Ishikawa (cell line): ENCODE measurements at regions not wholly inside any gene's neighbourhood (a gene's known extent, or its start where the extent isn't known, plus 50 kb on each side); places are given as distances from the start of the nearest gene placed in this dataset.

Source experiments
- CEBPB ChIP-seq: IDR thresholded peaks from 2 replicates; pipeline ENCODE4 v1.6.1; 2012
- CREB1 ChIP-seq: IDR thresholded peaks from 2 replicates; pipeline ENCODE4 v1.6.1; 2012; ENCODE audit warnings: low read depth
- EGR1 ChIP-seq: IDR thresholded peaks from 2 replicates; pipeline ENCODE4 v1.6.1; 2012
- EP300 ChIP-seq: IDR thresholded peaks from 2 replicates; pipeline ENCODE4 v1.6.1; 2012; ENCODE audit warnings: borderline replicate concordance
- FOXM1 ChIP-seq: IDR thresholded peaks from 2 replicates; pipeline ENCODE4 v1.6.1; 2012; ENCODE audit warnings: low read depth, borderline replicate concordance
- NFIC ChIP-seq: IDR thresholded peaks from 2 replicates; pipeline ENCODE4 v1.6.1; 2012
- RAD21 ChIP-seq: IDR thresholded peaks from 2 replicates; pipeline ENCODE4 v1.6.1; 2012; ENCODE audit warnings: low read depth
- TAF1 ChIP-seq: IDR thresholded peaks from 2 replicates; pipeline ENCODE4 v1.6.1; 2012; ENCODE audit warnings: low read depth, mild to moderate bottlenecking
- TCF12 ChIP-seq: IDR thresholded peaks from 2 replicates; pipeline ENCODE4 v1.6.1; 2012; ENCODE audit warnings: low read depth
- TEAD4 ChIP-seq: IDR thresholded peaks from 2 replicates; pipeline ENCODE4 v1.6.1; 2012
- YY1 ChIP-seq: IDR thresholded peaks from 2 replicates; pipeline ENCODE4 v1.6.1; 2012; ENCODE audit warnings: low read depth
- ZBTB7A ChIP-seq: IDR thresholded peaks from 2 replicates; pipeline ENCODE4 v1.6.1; 2012; ENCODE audit warnings: low read depth
- TF ChIP-seq, protein P1 (sequence below): IDR thresholded peaks from 2 replicates; pipeline ENCODE4 v1.6.1; 2012; ENCODE audit warnings: low read depth, mild to moderate bottlenecking
- TF ChIP-seq, protein P2 (sequence below): IDR thresholded peaks from 2 replicates; pipeline ENCODE4 v1.6.1; 2012
- TF ChIP-seq, protein P3 (sequence below): IDR thresholded peaks from 2 replicates; pipeline ENCODE4 v1.6.1; 2012

DNA sequence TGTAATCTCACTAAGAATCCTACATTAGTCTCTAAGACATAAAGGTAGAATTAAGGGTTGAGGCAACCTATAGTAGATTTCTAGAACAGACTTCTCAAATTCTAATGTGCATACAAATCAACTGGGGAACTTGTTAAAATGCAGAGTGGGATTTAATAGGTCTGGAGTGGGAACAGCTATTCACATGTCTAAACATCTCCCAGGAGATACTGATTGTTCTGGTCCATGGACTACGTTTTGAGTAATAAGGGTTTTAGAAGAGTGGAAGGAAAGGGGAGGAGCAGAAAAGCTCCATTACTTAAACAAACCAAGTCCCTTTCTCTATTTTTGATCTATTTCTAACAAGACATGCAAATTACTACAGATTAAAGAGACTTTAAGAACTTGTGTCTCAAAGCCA, 524.8 kb downstream of the TUSC7 start:
- no peak for TF ChIP-seq NFIC
- TF ChIP-seq, protein P1, sequence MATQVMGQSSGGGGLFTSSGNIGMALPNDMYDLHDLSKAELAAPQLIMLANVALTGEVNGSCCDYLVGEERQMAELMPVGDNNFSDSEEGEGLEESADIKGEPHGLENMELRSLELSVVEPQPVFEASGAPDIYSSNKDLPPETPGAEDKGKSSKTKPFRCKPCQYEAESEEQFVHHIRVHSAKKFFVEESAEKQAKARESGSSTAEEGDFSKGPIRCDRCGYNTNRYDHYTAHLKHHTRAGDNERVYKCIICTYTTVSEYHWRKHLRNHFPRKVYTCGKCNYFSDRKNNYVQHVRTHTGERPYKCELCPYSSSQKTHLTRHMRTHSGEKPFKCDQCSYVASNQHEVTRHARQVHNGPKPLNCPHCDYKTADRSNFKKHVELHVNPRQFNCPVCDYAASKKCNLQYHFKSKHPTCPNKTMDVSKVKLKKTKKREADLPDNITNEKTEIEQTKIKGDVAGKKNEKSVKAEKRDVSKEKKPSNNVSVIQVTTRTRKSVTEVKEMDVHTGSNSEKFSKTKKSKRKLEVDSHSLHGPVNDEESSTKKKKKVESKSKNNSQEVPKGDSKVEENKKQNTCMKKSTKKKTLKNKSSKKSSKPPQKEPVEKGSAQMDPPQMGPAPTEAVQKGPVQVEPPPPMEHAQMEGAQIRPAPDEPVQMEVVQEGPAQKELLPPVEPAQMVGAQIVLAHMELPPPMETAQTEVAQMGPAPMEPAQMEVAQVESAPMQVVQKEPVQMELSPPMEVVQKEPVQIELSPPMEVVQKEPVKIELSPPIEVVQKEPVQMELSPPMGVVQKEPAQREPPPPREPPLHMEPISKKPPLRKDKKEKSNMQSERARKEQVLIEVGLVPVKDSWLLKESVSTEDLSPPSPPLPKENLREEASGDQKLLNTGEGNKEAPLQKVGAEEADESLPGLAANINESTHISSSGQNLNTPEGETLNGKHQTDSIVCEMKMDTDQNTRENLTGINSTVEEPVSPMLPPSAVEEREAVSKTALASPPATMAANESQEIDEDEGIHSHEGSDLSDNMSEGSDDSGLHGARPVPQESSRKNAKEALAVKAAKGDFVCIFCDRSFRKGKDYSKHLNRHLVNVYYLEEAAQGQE = no peak
- no peak for TF ChIP-seq ZBTB7A
- TF ChIP-seq CEBPB = no peak
- no peak for TF ChIP-seq TEAD4
- no peak for TF ChIP-seq RAD21
- no peak for TF ChIP-seq YY1
- no peak for TF ChIP-seq CREB1

DNA sequence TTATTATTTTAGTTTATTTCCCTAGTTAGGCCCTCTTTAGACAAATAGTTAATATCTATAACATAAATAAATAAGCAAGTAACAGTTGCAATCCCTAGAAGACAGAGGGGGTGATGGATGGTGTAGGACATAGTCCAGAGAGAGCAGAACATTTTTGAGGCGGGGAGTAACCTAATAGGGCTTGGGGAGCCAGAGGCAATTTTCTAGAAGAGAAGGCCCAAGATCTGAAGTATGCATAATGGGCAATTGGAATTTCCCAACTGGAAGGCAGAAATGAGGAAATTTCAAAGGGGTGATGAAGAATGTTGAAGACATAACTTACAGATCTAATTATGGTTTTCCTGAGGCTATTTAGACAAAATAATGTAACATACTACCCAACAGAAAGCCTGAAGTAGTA, 525.7 kb downstream of the TUSC7 start:
- TF ChIP-seq CEBPB (no peak), CREB1 (no peak), EGR1 (no peak), TCF12 (no peak), FOXM1 (no peak), YY1 (no peak), TEAD4 (no peak), TAF1 (no peak), NFIC (no peak), RAD21 (no peak), EP300 (no peak), ZBTB7A (no peak)
- TF ChIP-seq, protein P1 = no peak
- TF ChIP-seq, protein P2, sequence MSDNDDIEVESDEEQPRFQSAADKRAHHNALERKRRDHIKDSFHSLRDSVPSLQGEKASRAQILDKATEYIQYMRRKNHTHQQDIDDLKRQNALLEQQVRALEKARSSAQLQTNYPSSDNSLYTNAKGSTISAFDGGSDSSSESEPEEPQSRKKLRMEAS = no peak
- TF ChIP-seq, protein P3, sequence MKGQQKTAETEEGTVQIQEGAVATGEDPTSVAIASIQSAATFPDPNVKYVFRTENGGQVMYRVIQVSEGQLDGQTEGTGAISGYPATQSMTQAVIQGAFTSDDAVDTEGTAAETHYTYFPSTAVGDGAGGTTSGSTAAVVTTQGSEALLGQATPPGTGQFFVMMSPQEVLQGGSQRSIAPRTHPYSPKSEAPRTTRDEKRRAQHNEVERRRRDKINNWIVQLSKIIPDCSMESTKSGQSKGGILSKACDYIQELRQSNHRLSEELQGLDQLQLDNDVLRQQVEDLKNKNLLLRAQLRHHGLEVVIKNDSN = no peak

DNA sequence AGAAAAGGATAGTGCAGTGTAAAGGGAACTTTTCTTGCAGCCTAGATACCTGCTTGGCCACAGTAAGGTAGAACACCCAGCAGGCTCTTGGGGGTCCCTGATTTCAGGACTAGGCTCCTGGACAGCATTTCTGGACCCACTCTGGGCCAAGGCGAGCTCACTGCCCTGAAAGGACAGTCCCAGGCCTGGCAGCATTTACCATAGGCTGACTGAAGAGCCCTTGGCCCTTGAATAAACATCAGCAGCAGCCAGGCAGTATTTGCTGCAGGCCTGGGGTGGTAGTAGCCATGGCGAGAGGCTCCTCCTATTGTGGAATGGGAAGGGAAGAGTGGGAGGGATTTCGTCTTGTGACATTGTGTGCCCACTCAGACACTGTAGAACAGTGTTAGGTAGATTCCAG, 529.2 kb downstream of the TUSC7 start:
- TF ChIP-seq TCF12 = no peak
- no peak for TF ChIP-seq FOXM1
- TF ChIP-seq CREB1 = no peak
- TF ChIP-seq, protein P1 = peak; percentile 60; the same call in 1 of the 2 replicates
- no peak for TF ChIP-seq TEAD4
- no peak for TF ChIP-seq EGR1
- no peak for TF ChIP-seq RAD21
- TF ChIP-seq, protein P3 = no peak

DNA sequence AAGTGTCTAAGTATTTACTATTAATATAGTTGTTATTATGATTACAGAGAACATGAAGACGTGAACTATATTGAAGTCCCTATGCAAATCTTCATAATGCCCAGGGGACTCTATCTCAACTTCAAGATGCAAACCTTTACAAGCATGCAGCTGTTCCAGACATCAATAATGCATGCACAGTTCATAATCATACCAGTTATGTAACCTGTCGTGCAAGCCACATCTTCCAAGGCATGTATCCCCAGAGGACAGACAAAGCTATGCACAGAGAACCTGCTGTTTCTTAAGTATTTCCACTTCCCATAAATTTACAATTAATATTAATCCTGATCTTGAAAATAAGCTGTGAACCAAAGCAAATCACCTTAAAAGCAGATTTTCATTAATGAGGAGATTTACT, 534.1 kb downstream of the TUSC7 start:
- no peak for TF ChIP-seq EP300

DNA sequence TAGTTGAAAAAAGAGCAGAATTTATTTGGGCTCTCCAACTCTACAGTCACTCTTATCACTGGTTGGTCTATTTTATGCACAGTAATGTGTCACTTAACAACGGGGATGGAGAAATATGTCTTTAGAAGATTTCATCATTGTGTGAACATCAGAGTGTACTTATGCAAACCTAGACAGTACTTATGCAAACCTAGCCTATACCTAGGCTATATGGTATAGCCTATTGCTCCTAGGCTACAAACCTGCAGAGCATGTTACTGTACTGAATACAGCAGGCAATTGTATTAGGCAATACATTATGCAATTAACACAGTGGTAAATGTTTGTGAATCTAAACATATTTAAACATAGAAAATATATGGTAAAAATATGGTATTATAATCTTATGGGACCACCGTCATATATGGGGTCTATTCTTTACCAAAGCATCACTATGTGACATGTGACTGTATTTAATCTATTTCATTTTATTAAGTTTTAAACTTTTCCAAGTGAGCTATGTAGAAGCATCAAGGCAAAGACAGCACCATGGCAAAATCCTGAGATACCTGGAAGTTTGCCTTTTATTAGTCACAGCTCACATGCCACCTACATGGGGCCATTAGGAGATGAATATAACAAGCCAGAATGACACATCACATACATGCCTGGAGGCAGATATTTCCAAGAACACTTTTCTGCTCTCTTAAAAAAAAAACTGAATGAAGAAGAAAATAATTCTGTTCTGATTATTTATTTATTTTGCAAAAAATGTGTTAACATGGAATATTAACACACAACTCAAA, 537.4 kb downstream of the TUSC7 start:
- TF ChIP-seq NFIC (no peak), TCF12 (no peak), EGR1 (no peak), CEBPB (no peak), YY1 (no peak), TEAD4 (no peak), TAF1 (no peak), FOXM1 (no peak), EP300 (no peak), CREB1 (no peak)
- TF ChIP-seq, protein P3 = no peak
- TF ChIP-seq, protein P1 = no peak
- TF ChIP-seq, protein P2 = no peak
